Caco-2 (cell line): ENCODE measurements at regions not wholly inside any gene's neighbourhood (a gene's known extent, or its start where the extent isn't known, plus 50 kb on each side); places are given as distances from the start of the nearest gene placed in this dataset.

Experiments used
- BruUV-seq: library from RNA; stranded (reverse); fragments of 400-500 nt; replicated peaks from 2 replicates; lab custom pipeline; 2021; lab: Mats Ljungman, UMichigan
- CTCF ChIA-PET: fragments of 300-600 bp; sonication (Branson Sonifier 250); formaldehyde crosslinking; loops from one replicate; lab custom pipeline; 2022; ENCODE audit warnings: antibody characterized with exemption; lab: Charles Lee
- POLR2A ChIA-PET: fragments of 300-600 bp; sonication (Branson Sonifier 250); formaldehyde crosslinking; loops from one replicate; lab custom pipeline; 2022; ENCODE audit warnings: antibody characterized with exemption; lab: Charles Lee
- DNase-seq, 2 experiments: peaks; one replicate each; pipeline versions ENCODE4 v3.0.0 to v3.0.0-alpha.2; 2020 to 2022
- H3K27me3 ChIP-seq: replicated peaks from 2 replicates; pipeline ENCODE4 v1.6.0; 2011; ENCODE audit warnings: low read length; ENCODE audit not compliant: control insufficient read depth, insufficient read depth
- H3K36me3 ChIP-seq: 2 replicates; pipeline ENCODE4 v1.5.1; 2011; ENCODE audit warnings: low read length; ENCODE audit not compliant: control insufficient read depth, insufficient read depth
- H3K4me1 ChIP-seq: fragments of 250-450 bp; sonication (Bioruptor Pico); 2 replicates; pipeline ENCODE4 v1.5.1; 2020; ENCODE audit warnings: mild to moderate bottlenecking
- H3K4me3 ChIP-seq: 2 replicates; pipeline ENCODE4 v1.5.1; 2011; ENCODE audit warnings: low read depth, mild to moderate bottlenecking, control low read depth, low read length
- H3K9me3 ChIP-seq: fragments of 250-450 bp; sonication (Bioruptor Pico); 2 replicates; pipeline ENCODE4 v1.5.1; 2020; ENCODE audit warnings: mild to moderate bottlenecking, moderate library complexity
- H3K27ac Mint-ChIP-seq: one replicate; pipeline ENCODE4 v1.8.0; 2022; ENCODE audit warnings: mixed read lengths; ENCODE audit not compliant: unreplicated experiment
- H3K27me3 Mint-ChIP-seq: one replicate; pipeline ENCODE4 v1.8.0; 2022; ENCODE audit warnings: mixed read lengths; ENCODE audit not compliant: insufficient read depth, unreplicated experiment
- H3K36me3 Mint-ChIP-seq: one replicate; pipeline ENCODE4 v1.8.0; 2022; ENCODE audit warnings: mild to moderate bottlenecking, mixed read lengths; ENCODE audit not compliant: insufficient read depth, unreplicated experiment
- H3K4me1 Mint-ChIP-seq: one replicate; pipeline ENCODE4 v1.8.0; 2022; ENCODE audit warnings: low read depth, mixed read lengths; ENCODE audit not compliant: unreplicated experiment
- H3K4me3 Mint-ChIP-seq: one replicate; pipeline ENCODE4 v1.8.0; 2022; ENCODE audit warnings: mild to moderate bottlenecking, moderate library complexity, mixed read lengths; ENCODE audit not compliant: unreplicated experiment
- H3K9me3 Mint-ChIP-seq: one replicate; pipeline ENCODE4 v1.8.0; 2022; ENCODE audit warnings: mixed read lengths; ENCODE audit not compliant: unreplicated experiment
- CTCF ChIP-seq, 2 experiments: fragments of 200-600 bp in 1 of 2; IDR thresholded peaks; 1 replicate in 1 of 2; 2 replicates in 1 of 2; pipeline versions ENCODE4 v1.5.1 to v1.8.0; 2011 to 2022; ENCODE audit warnings: antibody characterized with exemption in 1 of 2, control low read depth in 1 of 2, inconsistent platforms in 1 of 2, low read depth in 1 of 2, low read length in 1 of 2, mild to moderate bottlenecking in 1 of 2, moderate library complexity in 1 of 2; ENCODE audit not compliant: insufficient read depth in 1 of 2, severe bottlenecking in 1 of 2, unreplicated experiment in 1 of 2
- intact Hi-C: fragments of 100-400 bp; cut with micrococcal nuclease; formaldehyde crosslinking; loops from one replicate; pipeline ENCODE4 v1.10.0; 2022; ENCODE audit not compliant: unreplicated experiment

GRCh38 chr16:55123652-55124051, 193.0 kb downstream of the IRX5 start:
- no peaks in the 10 kb centered on the region for H3K27me3 ChIP-seq
- H3K4me1 ChIP-seq = no peaks in the 10 kb centered on the region
- H3K9me3 Mint-ChIP-seq = peaks cover 10% of the 10 kb centered on the region
- no peaks in the 10 kb centered on the region for H3K27me3 Mint-ChIP-seq
- no peak overlapping the region for H3K4me3 Mint-ChIP-seq
- no peaks in the 10 kb centered on the region for H3K4me1 Mint-ChIP-seq
- CTCF ChIA-PET = no interaction called here
- H3K36me3 Mint-ChIP-seq = no peaks in the 10 kb centered on the region
- intact Hi-C loops = no loop called here
- no peak overlapping the region for H3K27ac Mint-ChIP-seq
- no peak for DNase-seq
- H3K4me3 ChIP-seq = no peak overlapping the region
- POLR2A ChIA-PET = no interaction called here
- no TSS peak for BruUV-seq
- peaks cover 5% of the 10 kb centered on the region; the same call in 1 of the 2 replicates for H3K9me3 ChIP-seq
- no peak for TF ChIP-seq CTCF (IDR thresholded peaks at IDR 0.05; ENCODE audit: insufficient read depth in 1 of 2, low read depth in 1 of 2, low read length in 1 of 2, severe bottlenecking in 1 of 2, unreplicated experiment in 1 of 2)
- no peaks in the 10 kb centered on the region for H3K36me3 ChIP-seq

- no peaks in the 10 kb centered on the region for H3K27me3 Mint-ChIP-seq
- H3K36me3 ChIP-seq = no peaks in the 10 kb centered on the region
- H3K9me3 Mint-ChIP-seq = peaks cover 10% of the 10 kb centered on the region
- H3K9me3 ChIP-seq = peaks cover 5% of the 10 kb centered on the region; the same call in 1 of the 2 replicates
- H3K4me3 ChIP-seq = no peak overlapping the region
- TF ChIP-seq CTCF (IDR thresholded peaks at IDR 0.05; ENCODE audit: insufficient read depth in 1 of 2, low read depth in 1 of 2, low read length in 1 of 2, severe bottlenecking in 1 of 2, unreplicated experiment in 1 of 2) = no peak
- peak overlapping the region; percentile 23 for H3K27ac Mint-ChIP-seq
- intact Hi-C loops = no loop called here
- BruUV-seq = no TSS peak
- POLR2A ChIA-PET = no interaction called here
- no peak for DNase-seq
- H3K4me3 Mint-ChIP-seq = no peak overlapping the region
- H3K27me3 ChIP-seq = no peaks in the 10 kb centered on the region
- no peaks in the 10 kb centered on the region for H3K36me3 Mint-ChIP-seq
- CTCF ChIA-PET = no interaction called here
- no peaks in the 10 kb centered on the region; the same call in 1 of the 2 replicates for H3K4me1 ChIP-seq
- H3K4me1 Mint-ChIP-seq = no peaks in the 10 kb centered on the region
Measured at GRCh38 chr16:55125818-55126385, 195.2 kb downstream of the IRX5 start.

GRCh38 chr16:55126456-55126855, 195.8 kb downstream of the IRX5 start:
- no peaks in the 10 kb centered on the region for H3K27me3 ChIP-seq
- H3K36me3 Mint-ChIP-seq = no peaks in the 10 kb centered on the region
- peaks cover 5% of the 10 kb centered on the region; the same call in 1 of the 2 replicates for H3K9me3 ChIP-seq
- ChIA-PET POLR2A (no interaction called here), CTCF (no interaction called here)
- no peaks in the 10 kb centered on the region for H3K4me1 Mint-ChIP-seq
- H3K9me3 Mint-ChIP-seq = peaks cover 10% of the 10 kb centered on the region
- no peak for TF ChIP-seq CTCF (IDR thresholded peaks at IDR 0.05; ENCODE audit: insufficient read depth in 1 of 2, low read depth in 1 of 2, low read length in 1 of 2, severe bottlenecking in 1 of 2, unreplicated experiment in 1 of 2)
- no TSS peak for BruUV-seq
- intact Hi-C loops = no loop called here
- peak overlapping the region; percentile 23 for H3K27ac Mint-ChIP-seq
- H3K4me1 ChIP-seq = no peaks in the 10 kb centered on the region; the same call in 1 of the 2 replicates
- H3K36me3 ChIP-seq = no peaks in the 10 kb centered on the region
- no peak overlapping the region for H3K4me3 ChIP-seq
- no peak overlapping the region for H3K4me3 Mint-ChIP-seq
- H3K27me3 Mint-ChIP-seq = no peaks in the 10 kb centered on the region
- DNase-seq = no peak
